Left lung (tissue), 4 donors: ENCODE measurements at regions not wholly inside any gene's neighbourhood (a gene's known extent, or its start where the extent isn't known, plus 50 kb on each side); places are given as distances from the start of the nearest gene placed in this dataset.

Experiments used
- ATAC-seq: fragments of 200-7000 bp; cut with Tn5 transposase; one replicate; pipeline ENCODE4 v1.9.1; 2020; ENCODE audit warnings: moderate library complexity
- DNase-seq, 4 donors: peaks; one replicate each; pipeline ENCODE4 v3.0.0-alpha.2; 2013 to 2020
- H3K27ac ChIP-seq, 2 donors: fragments of 200-600 bp; sonication (generic) in 1 of 2; one replicate each; pipeline versions ENCODE4 v1.5.0 to v1.8.0; 2020 to 2021
- H3K27me3 ChIP-seq, 2 donors: fragments of 200-600 bp; sonication (generic) in 1 of 2; one replicate each; pipeline versions ENCODE4 v1.5.0 to v1.8.0; 2020 to 2021
- H3K36me3 ChIP-seq, 2 donors: fragments of 200-600 bp; sonication (generic) in 1 of 2; one replicate each; pipeline versions ENCODE4 v1.5.0 to v1.8.0; 2020 to 2021
- H3K4me1 ChIP-seq, 2 donors: fragments of 200-600 bp; one replicate each; pipeline ENCODE4 v1.8.0; 2021
- H3K4me3 ChIP-seq, 2 donors: fragments of 200-600 bp; sonication (generic) in 1 of 2; one replicate each; pipeline versions ENCODE4 v1.5.0 to v1.8.0; 2020 to 2021; ENCODE audit warnings: mild to moderate bottlenecking in 1 of 2
- H3K9me3 ChIP-seq, 2 donors: fragments of 200-600 bp; sonication (generic) in 1 of 2; one replicate each; pipeline versions ENCODE4 v1.5.0 to v1.8.0; 2020 to 2021
- CTCF ChIP-seq, 2 donors: fragments of 200-600 bp; sonication (generic) in 1 of 2; IDR thresholded peaks; one replicate each; pipeline versions ENCODE4 v1.5.0 to v1.8.0; 2021; ENCODE audit warnings: antibody characterized with exemption in 2 of 2
- intact Hi-C, 2 donors: fragments of 100-400 bp; cut with DNase I; formaldehyde crosslinking; loops; one replicate each; pipeline versions ENCODE4 v1.11.2 to v1.14.2; 2022
- donor health status: DM: no; HTN: yes; CAD: no.
- donor health status: DM: no; HTN: no; CAD: no.

GRCh38 chr5:133797167-133797566 lies 171.3 kb downstream of the C5orf15 start:
- no peak for TF ChIP-seq CTCF (IDR thresholded peaks at IDR 0.05)
- Histone ChIP-seq H3K4me3 (no peak overlapping the region), H3K27ac (no peak overlapping the region), H3K4me1 (no peaks in the 10 kb centered on the region), H3K9me3 (no peaks in the 10 kb centered on the region), H3K36me3 (no peaks in the 10 kb centered on the region), H3K27me3 (no peaks in the 10 kb centered on the region)
- intact Hi-C loops, result no loop called here
- ATAC-seq (no peak), DNase-seq (no peak)

GRCh38 chr5:133796186-133796585 lies 172.2 kb downstream of the C5orf15 start:
- intact Hi-C loops, result no loop called here
- no peak for ATAC-seq
- no peaks in the 10 kb centered on the region for H3K27me3 ChIP-seq
- no peak overlapping the region for H3K4me3 ChIP-seq
- no peak for TF ChIP-seq CTCF (IDR thresholded peaks at IDR 0.05)
- H3K9me3 ChIP-seq, result no peaks in the 10 kb centered on the region
- no peaks in the 10 kb centered on the region for H3K36me3 ChIP-seq
- no peaks in the 10 kb centered on the region for H3K4me1 ChIP-seq
- H3K27ac ChIP-seq, result no peak overlapping the region
- DNase-seq, result no peak

GRCh38 chr5:133794771-133795415 lies 173.5 kb downstream of the C5orf15 start:
- ATAC-seq, result no peak

GRCh38 chr5:133793756-133794465 lies 174.5 kb downstream of the C5orf15 start:
- Histone ChIP-seq H3K4me1 (no peaks in the 10 kb centered on the region), H3K27me3 (no peaks in the 10 kb centered on the region), H3K36me3 (no peaks in the 10 kb centered on the region), H3K27ac (no peak overlapping the region), H3K4me3 (no peak overlapping the region), H3K9me3 (no peaks in the 10 kb centered on the region)
- TF ChIP-seq CTCF (IDR thresholded peaks at IDR 0.05), result no peak
- intact Hi-C loops, result no loop called here
- DNase-seq, result no peak
- ATAC-seq, result no peak

More at GRCh38 chr5:133794771-133795415, 173.5 kb downstream of the C5orf15 start:
- Histone ChIP-seq H3K27ac (no peak overlapping the region), H3K9me3 (no peaks in the 10 kb centered on the region), H3K4me1 (no peaks in the 10 kb centered on the region), H3K27me3 (no peaks in the 10 kb centered on the region), H3K36me3 (no peaks in the 10 kb centered on the region), H3K4me3 (no peak overlapping the region)
- TF ChIP-seq CTCF (IDR thresholded peaks at IDR 0.05), result no peak
- intact Hi-C loops, result no loop called here
- DNase-seq, result no peak

GRCh38 chr5:133792655-133793054 lies 175.8 kb downstream of the C5orf15 start:
- H3K9me3 ChIP-seq, result no peaks in the 10 kb centered on the region
- H3K27me3 ChIP-seq, result no peaks in the 10 kb centered on the region
- no peak overlapping the region for H3K27ac ChIP-seq
- no peak overlapping the region for H3K4me3 ChIP-seq
- DNase-seq (no peak), ATAC-seq (no peak)
- H3K36me3 ChIP-seq, result no peaks in the 10 kb centered on the region
- TF ChIP-seq CTCF (IDR thresholded peaks at IDR 0.05), result no peak
- H3K4me1 ChIP-seq, result no peaks in the 10 kb centered on the region
- intact Hi-C loops, result no loop called here
